NCI-H2227 treated with DMSO at 0.1 percent for 48 hours (cell line): ENCODE measurements at regions not wholly inside any gene's neighbourhood (a gene's known extent, or its start where the extent isn't known, plus 50 kb on each side); places are given as distances from the start of the nearest gene placed in this dataset.
"Not testable (repeated sequence)": the region's sequence is repeated elsewhere in the genome, so short reads cannot be mapped to it uniquely, and the experiment has no call there.

Source experiments
- DNase-seq: peaks from one replicate; lab custom pipeline; 2025; lab: John Stamatoyannopoulos, UW

DNA sequence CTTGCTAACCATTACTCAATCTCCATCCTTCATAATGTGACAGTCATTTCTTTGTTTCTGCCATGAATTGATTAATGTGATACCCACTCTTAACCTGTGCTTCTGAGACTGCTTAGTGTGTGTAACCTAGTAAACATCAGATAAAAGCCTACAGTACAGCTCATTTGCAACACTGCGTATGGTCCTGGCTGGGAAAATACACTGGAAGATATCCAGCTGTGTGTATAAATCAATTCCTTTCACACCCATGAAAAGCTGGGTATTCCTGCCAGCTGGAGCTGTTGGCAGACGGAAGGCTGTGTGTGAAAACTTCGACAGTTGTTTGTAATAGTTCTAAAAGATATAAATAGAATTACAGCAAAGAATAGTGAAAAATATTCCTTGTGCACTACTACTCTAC lies 509.2 kb downstream of the FRK start:
- no peak for DNase-seq

DNA sequence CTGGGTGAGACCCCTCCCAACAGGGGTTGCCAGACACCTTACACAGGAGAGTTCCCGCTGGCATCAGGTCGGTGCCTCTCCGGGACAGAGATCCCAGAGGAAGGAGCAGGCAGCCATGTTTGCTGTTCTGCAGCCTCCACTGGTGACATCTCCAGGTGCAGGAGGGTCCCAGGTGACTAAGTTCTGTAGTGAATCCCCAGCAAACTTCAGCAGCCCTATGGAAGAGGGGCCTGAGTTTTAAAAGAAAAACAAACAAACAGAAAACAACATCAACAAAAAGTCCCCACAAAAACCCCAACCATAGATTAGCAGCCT lies 515.1 kb downstream of the FRK start:
- DNase-seq, result no peak

DNA sequence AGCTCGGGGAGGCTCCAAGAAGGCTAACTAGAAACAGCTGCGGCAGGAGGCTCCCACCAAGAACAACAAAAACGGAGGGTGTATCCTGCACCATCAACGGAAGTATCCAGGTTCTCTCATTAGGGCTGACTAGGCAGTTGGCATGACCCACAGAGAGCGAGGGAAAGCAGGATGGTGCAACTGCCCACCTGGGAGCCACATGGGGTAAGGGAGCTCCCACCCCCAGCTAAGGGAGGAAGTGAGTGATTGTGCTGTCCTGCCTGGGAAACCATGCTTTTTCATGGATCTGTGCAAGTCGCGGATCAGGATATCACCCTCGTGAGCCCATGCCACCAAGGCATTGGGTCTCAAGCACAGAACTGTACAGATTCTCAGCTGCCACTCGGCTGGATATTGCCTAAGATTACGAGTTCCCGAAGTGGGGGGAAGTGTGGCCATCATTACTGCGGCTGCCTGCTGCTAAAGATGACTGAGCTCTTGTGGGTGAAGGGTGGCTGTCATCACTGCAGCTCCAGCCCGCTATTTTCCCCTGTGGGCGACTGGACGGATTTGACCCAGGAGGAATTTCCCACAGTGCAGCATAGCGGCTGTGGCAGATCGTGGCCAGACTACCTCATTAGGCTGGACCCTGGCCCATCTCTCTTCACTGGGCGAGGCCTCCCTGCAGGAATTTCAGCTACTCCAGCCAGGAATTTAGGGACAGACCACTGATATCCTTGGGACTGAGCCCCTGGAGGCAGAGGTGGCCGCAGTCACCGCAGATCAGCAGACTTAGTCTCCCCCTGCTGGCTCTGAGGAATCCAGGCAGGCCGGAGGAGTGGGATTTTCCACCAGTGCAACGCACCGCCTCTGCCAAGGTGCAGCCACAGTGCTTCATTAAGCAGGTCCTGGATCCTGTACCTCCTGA lies 515.7 kb downstream of the FRK start:
- DNase-seq, result no peak

DNA sequence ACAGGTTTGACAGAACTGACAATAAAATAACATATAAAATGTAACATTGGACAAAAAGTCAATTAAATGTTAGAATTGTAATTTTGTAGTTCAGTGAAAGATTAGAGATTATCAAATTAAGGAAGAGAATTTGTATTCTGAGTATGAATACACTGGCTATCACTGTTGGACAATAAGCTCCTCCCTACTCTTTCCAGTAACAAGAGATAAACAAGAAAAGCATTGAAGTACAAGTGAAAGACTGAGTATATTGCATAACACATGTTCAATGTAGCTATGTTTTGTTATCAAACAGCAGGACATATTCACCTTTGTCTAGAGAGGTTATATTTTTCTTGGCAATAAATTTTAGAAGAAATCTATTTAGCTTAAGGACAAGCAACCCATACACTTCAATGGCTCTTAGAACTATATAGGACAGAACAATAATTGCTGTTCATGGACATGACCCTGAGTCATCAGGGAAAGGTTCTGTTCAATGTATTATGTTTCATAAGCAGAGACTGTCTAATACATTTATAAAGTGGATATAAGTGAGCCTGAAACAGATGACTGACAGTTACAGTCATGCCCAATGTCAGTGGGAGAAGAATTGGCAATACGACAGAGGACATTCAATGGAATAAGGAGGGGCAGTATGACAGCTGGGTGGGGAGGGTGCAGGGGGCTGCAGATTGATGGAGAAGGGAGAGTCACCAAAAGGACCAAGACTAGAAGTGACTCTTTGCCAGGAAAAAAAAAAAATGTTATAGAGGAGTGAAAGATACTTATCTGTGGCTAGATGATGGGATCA lies 520.4 kb downstream of the FRK start:
- DNase-seq, result no peak

DNA sequence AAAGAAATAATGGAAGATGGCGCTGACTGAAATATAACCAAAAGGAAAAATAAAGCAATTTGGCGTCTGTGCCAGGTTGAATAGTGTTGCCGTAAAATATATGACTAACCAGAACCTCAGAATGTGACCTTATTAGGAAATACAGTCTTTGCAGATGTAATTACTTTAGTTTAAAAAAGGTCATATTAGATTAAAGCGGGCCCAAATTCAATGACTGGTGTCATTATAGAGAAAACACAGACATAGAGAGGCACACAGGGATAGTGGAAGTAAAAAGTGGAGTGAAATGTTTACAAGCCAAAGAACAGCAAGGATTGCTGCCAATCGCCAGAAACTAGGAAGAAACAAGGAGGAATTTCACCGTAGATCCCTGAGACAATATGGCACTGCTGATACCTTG lies 521.2 kb downstream of the FRK start:
- no peak for DNase-seq

DNA sequence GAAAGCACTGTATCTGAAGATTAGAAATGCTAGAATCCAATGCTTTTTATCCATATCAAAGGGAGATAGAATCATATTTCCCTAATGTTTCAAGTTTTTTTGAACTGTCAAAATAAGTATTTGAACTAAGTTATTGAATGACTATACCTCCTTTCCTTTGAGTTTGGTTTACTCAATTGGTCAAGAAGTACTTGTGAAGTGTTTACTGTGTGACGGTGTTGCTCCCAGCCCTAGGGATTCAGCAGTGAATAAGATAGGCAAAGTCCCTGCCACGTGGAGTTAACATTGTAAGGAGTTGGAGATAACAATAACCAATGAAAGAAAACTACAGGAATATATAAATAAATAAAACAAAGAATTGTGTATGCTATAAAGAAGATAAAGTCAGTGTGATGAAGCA lies 535.9 kb downstream of the FRK start:
- DNase-seq, result no peak

DNA sequence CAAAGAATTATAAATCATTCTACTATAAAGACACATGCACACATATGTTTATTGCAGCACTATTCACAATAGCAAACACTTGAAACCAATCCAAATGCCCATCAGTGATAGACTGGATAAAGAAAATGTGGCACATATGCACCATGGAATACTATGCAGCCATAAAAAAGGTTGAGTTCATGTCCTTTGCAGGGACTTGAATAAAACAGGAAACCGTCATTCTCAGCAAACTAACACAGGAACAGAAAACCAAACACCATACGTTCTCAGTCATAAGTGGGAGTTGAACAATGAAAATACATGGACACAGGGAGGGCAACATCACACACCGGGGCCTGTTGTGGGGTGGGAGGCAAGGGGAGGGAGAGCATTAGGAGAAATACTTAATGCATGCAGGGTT lies 538.9 kb downstream of the FRK start:
- not testable (repeated sequence) for DNase-seq

DNA sequence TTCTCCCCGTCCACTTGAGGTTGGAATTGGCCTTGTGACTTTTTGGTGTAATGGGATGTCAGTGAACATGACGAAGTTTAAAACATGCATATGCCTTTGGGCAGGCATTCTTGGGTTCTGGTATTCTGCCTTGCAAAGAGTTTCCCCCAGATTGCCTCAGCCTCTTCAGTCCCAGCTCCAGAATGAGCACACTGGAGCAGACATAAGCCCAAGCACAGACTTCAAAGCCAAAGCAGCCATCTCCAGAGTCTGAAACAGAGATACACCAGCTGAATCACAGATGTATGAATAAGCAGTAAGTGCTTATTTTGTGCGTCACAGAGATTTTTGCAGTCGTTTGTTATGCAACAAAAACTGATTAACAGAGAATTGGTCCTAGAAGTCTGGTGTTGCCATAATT lies 546.0 kb downstream of the FRK start:
- DNase-seq, result no peak

DNA sequence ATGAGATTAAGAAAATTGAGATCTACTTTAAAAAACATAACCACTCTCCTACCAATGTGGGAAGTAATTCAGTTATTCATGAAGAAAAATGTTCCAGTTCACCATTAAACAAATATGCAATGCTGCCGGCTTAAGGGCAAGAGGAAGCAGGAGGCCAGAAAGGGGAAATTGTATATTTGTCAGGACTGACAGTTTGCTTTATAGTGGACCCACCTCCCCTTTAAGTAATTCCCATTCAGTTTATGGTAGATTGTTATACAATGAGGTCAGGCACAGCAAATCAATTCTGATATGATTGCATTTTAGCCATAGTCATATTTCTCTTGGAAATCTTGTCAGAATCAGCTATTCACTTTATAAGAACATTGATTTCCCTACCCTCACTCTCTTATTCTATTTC lies 547.8 kb downstream of the FRK start:
- no peak for DNase-seq

DNA sequence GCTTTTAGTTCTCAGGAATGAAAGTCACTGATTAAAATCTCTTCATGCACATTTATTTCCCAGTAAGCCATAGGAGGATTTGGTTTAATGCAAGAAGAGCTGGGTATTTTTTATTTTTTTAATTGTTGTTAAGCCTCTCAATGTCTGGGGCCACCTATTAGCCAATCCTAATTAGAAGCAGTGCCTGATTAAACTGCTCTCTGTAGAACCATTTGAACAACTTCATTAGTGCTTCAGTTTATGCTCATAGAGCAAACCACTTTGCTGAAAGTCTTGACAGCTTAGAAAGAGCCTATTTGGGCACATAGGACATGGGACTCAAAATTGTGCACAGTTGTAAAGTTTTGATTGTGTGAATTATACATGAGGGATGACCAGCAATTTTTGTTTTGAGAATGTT lies 548.9 kb downstream of the FRK start:
- DNase-seq, result no peak

DNA sequence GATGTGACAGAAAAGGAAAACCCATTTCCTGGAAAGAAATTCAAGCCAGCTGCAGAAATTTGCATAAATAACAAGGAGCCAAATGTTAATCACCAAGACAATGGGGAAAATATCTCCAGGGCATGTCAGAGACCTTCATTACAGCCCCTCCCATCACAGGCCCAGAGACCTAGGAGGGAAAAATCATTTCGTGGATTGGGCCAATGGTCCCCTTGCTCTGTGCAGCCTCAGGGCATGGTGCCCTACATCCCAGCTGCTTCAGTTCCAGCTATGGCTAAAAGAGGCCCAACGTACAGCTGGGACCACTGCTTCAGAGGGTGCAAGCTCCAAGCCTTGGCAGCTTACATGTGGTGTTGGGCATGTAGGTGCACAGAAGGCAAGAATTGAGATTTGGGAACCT lies 558.3 kb downstream of the FRK start:
- not testable (repeated sequence) for DNase-seq

DNA sequence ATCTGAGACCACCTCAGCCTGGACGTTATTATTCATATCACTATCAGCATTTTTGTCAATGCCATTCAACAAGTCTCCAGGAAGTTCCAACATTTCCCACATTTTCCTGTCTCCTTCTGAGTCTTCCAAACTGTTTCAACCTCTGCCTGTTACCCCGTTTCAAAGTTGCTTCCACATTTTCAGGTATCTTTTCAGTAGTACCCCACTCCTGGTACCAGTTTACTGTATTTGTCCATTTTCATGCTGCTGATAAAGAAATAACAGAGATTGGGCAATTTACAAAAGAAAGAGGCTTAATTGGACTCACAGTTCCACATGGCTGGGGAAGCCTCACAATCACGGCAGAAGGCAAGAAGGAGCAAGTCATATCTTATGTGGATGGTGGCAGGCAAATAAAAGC lies 565.5 kb downstream of the FRK start:
- no peak for DNase-seq

DNA sequence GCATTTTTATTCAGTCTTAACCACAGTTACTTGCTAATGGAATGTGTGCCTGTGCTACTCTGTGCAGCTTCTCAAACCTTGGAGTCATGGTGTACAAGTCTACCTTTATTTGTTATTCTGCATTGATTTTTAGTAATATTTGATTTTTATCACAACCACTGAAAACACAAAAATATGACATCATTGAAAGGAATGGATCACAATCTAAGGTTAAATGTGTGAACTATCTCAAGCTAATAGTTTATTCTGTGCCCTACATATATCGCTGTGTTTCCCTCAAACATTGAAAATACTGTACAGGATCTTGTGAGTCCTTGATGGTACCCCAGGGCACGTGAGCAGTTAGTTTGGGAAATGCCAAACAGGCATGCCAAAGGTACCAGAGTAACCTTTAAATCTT lies 573.4 kb downstream of the FRK start:
- DNase-seq, result no peak

DNA sequence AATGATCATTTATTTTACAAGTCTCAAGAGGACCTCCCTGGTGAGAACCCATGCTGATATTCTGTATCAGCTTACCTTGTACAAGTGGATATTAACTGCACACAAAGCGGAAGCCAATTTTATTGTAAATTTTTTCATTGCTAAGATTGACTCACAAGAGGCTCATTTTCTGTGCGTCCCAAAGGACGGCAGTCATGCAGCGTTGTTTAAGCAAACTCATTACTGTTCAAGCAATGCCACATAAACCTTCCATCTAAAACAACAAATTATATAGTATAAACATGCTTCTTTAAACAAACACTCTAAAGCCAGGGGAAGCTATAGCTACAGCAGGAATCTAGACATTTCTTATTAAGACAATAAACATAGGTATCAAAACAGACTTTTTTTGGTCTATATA lies 575.3 kb downstream of the FRK start:
- DNase-seq, result no peak

DNA sequence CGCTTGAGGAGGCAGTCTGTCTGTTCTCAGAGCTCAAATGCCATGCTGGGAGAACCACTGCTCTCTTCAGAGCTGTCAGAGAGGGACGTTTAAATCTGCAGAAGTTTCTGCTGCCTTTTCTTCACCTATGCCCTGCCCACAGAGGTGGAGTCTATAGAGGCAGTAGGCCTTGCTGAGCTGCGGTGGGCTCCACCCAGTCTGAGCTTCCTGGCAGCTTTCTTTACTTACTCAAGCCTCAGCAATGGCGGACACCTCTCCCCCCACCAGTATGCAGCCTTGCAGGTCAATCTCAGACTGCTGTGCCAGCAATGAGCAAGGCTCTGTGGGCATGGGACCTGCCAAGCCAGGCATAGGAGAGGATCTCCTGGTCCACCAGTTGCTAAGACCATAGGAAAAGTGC lies 580.1 kb downstream of the FRK start:
- not testable (repeated sequence) for DNase-seq

DNA sequence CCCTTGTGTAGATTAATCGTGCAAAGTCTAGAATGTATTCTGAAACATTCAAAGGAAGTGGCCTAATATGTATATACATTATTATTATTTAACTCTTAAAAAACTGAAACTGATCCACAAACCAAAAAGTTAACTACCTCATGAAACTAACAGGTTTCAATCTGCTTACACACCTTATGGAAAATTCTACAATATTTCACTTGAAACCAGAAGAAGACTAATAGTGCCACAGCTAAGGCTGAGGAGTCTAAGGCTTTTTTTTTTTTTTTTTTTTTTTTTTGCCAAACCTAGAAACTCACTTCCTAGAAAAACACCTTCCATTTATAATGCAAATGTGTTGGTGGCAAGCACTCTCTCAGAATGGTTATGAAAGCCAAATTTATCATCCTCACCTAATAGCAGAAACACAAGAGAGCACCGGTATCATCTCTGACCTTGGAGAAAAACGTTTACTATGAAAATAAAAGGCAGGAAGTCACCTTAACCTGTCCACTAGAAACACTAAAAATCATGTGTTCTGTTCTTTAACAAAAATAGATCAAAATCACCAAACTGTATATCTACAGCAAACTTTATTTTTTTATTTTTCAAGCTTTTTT lies 586.1 kb downstream of the FRK start:
- no peak for DNase-seq

DNA sequence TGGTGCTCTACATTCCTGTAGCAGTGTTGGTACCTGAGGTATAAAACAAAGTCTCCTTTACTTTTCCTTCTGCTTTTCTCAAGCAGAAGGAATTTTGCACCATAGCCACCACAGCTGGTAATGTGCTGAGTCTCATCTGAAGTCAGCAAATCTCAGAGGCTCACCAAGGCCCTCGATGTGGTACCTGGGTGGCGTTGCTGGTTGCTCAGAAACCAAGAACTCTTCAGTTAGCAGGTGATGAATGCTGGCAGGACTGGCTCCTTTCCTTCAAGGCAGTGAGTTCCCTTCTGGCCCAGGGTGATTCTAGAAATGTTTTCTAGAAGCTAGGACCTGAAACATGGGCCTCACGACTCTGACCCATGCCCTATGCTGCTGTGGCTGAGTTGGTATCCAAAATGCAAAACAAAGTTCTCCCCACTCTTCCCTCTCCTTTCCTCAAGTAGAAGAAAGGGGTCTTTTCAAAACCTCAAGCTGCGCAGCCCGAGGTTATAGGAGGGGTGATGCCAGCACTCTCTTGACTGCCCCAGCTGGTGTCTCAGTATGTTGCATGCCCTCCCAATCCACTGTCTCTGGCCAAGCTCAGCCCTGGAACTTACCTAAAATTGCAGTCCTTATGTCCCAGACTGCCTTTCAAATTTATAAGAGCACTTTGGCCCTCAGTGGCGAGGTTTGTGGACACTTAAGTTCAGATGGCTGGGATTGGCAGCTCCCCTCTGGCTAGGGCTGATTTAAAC lies 592.3 kb downstream of the FRK start:
- no peak for DNase-seq

DNA sequence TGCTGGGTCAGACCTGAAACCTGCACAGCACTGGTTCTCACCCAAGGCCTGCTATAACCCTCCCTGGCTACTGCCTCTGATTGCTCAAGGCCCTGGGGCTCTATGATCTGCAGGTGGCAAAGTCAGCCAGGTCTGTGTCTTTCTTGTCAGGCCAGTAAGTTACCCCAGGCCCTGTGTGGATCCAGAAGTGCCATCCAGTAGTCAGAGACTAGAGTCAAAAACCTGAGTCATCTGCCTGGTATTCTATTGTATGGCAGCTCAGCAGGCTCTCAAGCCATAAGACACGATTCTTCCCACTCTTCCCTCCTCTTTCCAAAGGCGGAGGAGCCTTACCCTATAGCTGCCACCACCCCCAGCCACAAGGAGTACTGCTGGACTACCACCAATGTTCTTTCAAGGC lies 593.0 kb downstream of the FRK start:
- DNase-seq, result no peak

DNA sequence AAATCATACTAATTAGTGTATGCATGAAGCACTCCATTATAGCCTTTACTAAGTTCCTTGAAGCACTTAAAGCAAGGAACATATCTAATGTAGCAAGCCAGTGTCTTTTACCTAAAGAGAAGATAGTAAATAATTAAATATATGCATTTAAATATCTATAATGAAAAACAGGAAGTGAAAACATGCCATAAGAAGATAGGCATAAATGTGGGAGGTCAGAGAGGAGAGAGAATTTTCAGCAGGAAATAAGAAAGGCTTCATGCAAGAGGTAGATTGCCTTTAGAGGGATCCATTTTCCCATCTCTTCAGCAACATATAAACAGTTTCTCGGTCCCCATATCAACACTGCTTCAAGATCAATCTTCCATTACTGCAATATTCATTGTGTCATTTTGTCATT lies 599.8 kb downstream of the FRK start:
- DNase-seq, result no peak

DNA sequence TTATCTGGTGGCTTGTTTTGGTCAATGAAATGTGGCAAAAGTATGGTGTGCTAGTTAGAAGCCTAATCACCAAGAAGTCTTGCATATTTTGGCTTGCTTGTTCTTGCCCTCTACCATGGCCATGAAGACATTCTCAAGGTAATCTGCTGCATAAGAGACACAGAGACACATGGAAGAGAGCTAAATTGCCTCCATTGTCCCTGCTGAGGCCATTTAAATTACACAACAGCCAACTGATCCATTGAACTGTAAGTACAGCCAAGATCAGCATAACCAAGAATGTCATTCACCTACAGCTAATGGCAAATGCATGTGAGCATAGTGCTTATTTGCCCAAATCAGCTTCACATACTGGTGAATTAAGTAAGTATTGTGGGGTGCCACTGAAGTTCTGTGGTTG lies 603.8 kb downstream of the FRK start:
- no peak for DNase-seq

DNA sequence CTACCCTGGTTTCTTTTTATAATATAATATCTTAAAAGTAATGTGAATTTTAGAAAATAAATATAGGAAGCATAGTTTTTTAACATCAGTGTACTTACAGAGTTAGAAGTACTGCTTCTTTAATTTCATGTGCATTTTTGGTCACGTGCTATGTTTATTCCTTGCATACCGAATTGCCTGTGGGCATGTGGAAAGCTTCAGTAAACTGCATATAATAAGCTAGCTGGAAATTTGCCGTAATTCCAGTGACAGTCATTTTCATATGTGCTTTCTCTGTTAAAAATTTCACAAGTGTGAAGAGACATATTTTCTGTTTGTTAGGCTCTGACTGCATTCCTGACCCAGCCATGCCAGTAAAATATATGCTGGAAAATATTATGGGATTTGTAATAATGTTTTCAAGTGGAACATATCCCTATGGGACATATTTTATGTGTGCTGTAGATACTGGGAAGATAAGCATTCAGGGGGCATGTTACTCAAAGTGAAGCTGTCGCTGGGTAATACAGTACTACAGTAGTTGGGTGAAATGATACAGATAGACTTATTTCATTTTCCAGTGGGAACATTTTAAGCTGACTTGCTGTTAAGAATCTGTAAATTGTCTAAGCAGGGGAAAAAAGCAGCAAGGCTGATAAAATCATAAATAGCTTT lies 616.7 kb downstream of the FRK start:
- DNase-seq, result no peak

DNA sequence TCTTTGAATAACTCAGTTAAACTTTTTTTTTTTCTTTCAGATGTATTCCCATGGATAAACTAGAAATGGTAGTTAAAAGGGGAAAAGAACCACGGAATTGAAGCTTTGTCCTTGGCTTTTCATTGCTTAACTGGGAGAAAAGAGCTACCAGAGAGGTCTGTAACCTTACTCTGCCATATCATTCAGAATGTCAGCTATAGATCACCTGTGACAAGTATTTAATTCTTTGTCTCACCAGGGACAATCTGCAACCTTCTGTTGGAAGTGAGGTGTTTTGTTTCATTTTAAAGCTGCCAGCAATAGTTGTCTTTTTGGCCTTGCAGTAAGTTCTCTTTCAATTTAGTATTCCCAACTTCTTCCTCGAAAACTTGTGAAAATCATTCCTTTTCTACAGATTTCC lies 618.4 kb downstream of the FRK start:
- no peak for DNase-seq
